ENCODE measurements at regions not wholly inside any gene's neighbourhood (a gene's known extent, or its start where the extent isn't known, plus 50 kb on each side); places are given as distances from the start of the nearest gene placed in this dataset.

DNA sequence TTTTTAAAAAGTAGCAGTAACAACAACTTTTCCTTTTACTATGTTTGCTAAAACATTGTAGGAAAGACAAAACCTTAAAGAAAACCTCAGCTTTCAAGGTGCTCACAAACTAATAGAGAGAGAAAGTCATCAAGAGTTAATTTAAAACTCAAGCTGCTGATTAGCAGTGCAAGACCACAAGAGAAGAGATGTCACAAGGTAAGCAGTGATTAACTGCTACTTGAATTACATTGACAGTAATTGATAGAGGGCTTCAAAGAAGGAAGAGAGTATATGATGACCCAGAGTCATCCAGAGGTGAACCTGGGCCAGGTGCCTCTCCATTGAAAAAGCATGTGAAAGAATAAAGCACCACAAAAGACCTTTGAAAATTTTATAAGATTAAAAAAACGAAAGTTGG lies 939.6 kb upstream of the CNTNAP5 start:
- DNase-seq: no peak

GRCh38 chr2:123086613-123087385 lies 938.3 kb upstream of the CNTNAP5 start:
- no peak for DNase-seq

DNA sequence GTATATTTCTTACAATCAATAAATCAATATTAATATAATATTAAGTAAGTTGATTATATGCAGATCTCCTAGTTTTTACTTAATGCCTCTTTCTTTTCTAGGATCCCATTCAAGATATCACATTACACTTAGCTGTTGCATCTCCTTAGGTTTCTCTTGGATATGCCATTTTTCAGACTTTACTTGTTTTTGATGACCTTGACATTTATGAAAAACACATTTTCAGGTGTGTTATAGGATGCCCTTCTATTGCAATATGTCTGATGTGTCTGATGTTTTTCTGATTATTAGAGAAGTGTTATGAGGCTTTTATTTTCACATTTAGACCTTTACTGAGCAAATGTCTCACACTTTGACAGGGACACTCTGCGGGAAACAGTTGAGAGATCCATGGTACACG lies 933.6 kb upstream of the CNTNAP5 start:
- no peak for DNase-seq

DNA sequence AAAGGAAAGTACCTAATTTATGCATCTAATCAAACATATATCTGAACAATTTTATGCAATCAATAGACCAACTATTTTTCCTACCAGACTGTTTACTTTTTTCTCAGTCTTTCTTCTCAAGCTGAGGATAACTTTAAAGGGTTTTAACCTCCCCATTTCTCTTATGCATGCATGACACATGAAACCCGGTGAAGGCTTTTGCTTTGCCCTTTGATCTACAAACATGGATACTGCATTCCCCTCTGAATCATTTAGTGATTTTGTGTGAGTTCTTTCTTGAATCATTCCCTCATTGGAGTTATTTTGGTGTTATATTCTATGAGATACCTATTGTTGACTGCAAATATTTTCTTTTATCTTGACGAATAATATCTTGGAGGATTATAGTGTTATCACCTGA lies 931.9 kb upstream of the CNTNAP5 start:
- no peak for DNase-seq

DNA sequence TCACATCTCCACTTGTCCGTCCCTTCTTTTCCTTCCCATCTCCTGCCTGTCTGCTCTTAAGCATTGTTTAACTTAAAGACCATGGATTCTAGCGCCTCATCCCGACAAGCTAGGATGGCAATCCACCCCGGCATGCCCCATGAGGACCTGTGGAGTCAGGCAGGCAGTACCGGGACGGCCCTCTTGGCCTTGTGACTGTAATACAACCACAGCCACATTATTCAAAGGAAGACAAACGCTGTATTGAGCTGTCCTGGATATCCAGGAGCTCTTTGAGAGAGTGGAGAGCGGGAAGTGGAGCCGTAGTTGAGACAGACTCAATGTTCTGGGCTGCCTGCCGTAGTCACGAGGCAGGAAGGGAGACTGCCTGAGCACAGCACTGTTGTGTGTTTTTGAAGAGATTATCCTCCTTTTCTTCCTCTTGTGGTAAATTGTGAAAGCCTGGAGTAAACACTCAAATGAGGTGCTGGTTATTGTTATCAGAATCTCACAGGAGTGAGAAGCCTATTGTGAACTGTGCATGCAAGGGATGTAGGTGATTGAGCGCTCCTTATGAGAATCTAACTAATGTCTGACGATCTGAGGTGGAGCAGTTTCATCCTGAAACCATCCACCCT lies 929.8 kb upstream of the CNTNAP5 start:
- peak; percentile 34 for DNase-seq

DNA sequence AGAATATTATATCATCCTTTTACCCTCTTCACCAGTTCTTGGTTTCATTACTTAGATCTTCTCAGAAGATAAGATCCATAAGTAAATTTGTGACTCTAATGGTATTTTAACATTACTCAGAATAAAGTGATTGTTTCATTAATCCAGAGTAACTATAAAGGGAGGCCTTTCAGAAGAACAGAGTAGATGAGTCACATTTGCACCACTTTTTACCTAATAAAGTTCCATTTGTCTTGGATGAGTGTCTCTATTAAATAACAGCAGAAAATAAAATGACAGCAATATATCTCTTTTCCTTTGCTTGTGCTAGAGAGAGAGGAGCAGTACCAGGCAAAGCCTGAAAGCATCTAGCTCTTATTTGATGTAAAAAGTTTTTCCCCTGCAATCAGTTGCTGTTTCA lies 926.5 kb upstream of the CNTNAP5 start:
- DNase-seq: no peak

- no peak for DNase-seq
These were observed 923.7 kb upstream of the CNTNAP5 start for GRCh38 chr2:123101434-123101833.

DNA sequence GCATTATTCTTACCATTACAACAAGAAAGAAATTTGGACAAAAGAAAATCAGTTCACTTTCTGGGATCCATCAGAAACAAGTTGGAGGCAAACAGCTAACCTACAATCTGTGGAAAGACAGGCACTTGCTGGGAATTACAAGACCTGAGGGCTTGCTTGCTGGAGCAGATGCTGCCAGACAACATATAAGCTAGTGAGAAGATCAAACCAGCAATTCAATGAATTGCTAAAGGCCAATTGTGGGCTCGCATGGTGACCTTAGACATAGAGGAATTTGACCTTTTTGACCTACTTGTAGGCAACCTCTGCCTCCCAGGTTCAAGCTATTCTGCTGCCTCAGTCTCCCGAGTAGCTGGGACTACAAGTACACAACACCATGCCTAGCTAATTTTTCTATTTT lies 921.2 kb upstream of the CNTNAP5 start:
- peak; percentile 67 for DNase-seq

- DNase-seq: no peak
These were observed 908.5 kb upstream of the CNTNAP5 start for GRCh38 chr2:123116595-123116994.

DNA sequence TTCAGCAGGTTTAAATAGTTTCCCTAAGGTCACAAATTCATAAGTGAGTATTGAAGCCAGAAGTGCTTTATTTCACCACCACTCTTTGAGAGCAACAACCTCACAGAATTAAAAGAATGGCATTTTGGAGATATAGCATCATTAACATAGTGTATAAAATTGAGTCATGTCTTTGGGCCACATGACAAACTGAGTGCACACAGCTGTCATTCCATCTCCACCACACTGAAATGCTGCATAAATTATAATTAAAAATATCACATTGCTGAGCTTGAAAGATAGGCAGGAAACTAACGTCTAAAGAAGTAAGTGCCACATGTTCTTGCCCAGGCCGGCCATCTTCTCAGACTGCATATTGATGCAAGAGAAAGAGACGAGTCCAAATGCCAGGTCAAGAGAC lies 897.9 kb upstream of the CNTNAP5 start:
- DNase-seq: no peak

DNA sequence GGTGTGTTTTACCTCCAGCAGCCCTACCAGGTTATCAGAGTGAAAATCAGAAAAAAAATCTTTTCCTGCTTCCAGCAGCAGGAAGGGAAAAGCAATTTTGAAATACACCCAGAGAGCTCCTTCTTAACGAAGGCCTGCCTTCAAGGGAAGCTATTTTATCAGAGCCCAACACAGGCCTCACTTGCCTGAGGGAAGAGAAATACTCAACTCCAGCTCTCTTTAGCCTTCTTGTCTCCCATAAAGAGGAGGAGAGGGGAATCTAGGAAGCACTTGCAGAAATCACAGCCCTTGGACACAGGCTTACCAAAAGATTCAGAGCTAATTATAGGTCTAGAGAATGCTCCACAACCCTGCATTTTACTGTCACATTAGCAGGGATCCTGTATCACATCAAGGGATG lies 896.1 kb upstream of the CNTNAP5 start:
- DNase-seq: peak; percentile 87

- no peak for DNase-seq
These were observed 888.7 kb upstream of the CNTNAP5 start for GRCh38 chr2:123136419-123136818.

DNA sequence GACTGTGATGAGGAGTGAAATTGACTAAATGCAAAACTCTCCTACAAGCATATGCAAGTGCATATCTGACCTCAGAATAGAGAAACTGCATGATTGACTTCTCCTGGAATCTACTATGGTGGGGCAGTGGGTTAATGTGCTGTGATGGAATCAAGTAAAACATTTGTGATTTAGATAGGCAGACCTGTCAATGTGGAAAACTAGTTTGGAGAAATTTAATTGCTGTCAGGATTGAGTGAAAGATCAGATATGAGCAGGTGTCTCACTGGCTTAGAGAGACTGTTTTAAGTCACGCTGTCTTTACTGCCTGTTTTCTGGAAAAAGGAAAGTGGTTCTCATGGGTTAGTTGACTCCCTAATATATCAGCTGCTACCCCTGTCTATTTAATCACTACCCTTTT lies 881.0 kb upstream of the CNTNAP5 start:
- no peak for DNase-seq

GRCh38 chr2:123153041-123153440 lies 872.0 kb upstream of the CNTNAP5 start:
- no peak for DNase-seq

DNA sequence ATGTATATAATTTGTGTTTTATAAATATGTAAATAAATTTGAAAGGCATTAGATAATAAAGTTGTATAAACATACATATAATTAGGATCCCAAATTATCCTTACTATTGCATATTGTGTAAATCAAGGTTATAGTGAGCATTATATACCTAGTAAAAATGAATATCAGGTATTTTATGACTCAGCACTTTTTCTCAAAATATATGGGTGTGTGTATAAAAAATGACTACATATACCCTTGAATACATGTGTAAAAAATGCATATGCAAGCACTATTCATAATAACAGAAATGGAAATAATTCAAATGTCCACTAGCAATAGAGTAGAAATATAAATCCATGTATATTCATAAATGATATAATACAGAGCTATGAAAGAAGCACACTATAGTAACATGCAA lies 870.9 kb upstream of the CNTNAP5 start:
- DNase-seq: no peak

DNA sequence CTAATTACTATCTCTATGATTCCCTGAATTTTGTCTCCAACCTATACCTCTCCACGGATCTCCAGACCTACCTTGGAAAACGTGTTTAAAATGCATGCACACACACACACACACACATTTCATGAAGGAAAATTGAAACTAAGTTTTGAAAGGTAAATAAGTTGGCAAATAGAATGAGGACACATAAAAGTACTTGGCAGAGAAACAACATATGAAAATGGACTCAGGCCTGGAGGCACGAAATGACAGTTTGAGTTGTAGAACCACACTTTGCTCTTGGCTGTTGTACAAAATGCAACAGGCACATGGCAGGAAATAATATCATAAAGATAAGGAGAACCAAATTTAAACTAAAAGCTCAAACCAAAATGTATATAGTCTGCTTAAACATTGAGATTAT lies 868.1 kb upstream of the CNTNAP5 start:
- DNase-seq: no peak

GRCh38 chr2:123162400-123163016 lies 862.6 kb upstream of the CNTNAP5 start:
- no peak for DNase-seq

DNA sequence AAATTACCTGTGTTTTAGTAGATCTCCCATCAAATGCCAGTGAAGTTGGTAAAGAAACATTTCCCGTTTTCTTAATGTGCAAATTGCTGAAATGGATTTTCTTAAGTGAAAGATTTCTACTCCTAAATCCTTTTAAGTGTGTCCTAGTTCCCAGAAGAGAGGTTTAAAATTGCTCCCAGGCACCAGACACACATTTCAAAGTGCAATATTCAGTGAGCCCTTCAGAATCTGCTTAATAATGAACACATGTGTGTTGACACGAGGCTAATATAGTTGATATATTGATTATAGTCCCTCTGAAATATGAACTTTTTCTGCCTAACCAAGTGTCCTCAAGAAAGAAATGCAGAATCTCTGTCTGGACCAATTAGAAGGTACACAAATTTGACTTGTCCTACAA lies 861.7 kb upstream of the CNTNAP5 start:
- DNase-seq: no peak

DNA sequence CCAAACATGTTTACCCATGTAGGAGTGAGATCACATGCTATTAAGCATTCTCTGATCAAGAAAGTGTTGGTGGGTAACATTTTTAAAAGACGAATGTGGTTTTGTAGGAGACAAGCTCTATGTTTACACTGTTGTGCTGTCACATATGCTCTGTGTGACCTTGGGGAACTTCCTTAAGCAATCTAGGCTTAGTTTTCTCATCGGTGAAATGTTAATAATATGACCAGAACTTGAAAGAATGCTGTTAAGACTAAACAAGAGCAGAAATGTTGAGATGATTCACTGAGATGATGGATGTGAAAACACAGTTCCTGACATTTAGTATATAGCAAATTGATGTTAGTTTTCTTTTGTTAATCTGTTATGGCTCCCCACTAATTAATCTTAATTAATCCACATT lies 860.9 kb upstream of the CNTNAP5 start:
- no peak for DNase-seq

- no peak for DNase-seq
These were observed 859.5 kb upstream of the CNTNAP5 start for GRCh38 chr2:123165616-123166015.

DNA sequence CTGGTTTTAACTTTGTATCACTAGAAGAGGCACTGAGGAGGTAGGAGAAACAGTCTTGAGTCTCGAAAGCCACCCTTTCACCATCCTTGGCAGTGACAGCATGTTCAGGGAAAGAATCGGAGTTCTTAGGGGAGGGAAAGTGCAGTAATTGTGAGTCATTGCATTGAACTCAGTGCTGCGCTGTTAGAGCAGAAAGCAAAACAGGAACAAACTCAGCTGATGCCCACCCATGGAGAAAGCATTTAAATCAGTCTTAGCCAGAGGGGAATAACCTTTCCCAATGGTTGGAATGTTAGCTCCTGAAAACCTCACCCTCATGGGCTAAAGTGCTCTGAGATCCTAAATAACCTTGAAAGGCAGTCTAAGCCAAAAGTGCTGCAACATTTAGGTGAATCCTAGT lies 845.6 kb upstream of the CNTNAP5 start:
- peak; percentile 65 for DNase-seq

DNA sequence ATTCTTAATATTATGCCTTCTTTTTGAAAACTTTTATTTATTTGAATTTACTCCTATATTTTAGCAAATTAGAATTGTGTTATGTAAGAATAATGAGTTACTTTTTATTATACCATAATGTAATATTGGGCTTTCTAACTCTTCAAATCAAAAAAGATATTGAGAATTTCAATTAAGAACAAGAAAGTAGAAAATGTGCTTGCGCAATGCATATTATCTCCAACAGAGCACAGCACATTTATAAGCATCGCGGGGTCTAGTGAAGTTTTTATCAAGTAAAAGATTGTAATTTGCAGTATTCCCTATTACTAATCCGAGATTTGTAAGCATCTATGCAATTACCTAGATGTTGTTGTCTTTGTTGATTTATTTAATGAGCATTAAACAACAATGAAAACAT lies 829.1 kb upstream of the CNTNAP5 start:
- no peak for DNase-seq

- no peak for DNase-seq
These were observed 825.1 kb upstream of the CNTNAP5 start for GRCh38 chr2:123200035-123200434.

DNA sequence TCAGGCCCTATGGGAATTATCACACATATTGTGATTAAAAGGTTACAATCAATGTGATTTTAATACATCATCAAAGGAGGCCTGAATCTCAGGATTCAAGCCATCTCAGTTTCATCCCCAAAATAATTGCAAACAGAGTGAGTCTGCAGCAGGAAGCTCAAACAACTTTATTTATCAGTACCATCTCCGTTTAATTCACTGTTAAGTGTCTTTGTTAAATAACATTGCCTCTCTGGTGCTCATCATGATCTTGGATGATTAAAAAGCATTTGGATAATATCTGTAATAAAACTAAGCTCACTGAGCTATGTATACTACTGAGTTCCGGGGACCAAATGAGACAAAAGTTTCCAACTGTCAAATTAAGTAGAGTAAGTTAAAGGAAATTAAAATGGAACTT lies 817.8 kb upstream of the CNTNAP5 start:
- DNase-seq: no peak

GRCh38 chr2:123209202-123209601 lies 815.9 kb upstream of the CNTNAP5 start:
- DNase-seq: no peak

Measured in islet precursor cell (in vitro differentiated cells).